ENCODE measurements at regions not wholly inside any gene's neighbourhood (a gene's known extent, or its start where the extent isn't known, plus 50 kb on each side); places are given as distances from the start of the nearest gene placed in this dataset.

GRCh38 chr6:167525774-167526173 lies 200.9 kb downstream of the TTLL2 start:
- H3K9me3 ChIP-seq (ENCODE audit: low read length), result no peaks in the 10 kb centered on the region
- no peak overlapping the region for H3K27ac ChIP-seq (ENCODE audit: extremely low read length, insufficient read depth, low read length)
- TF ChIP-seq MTA1 (CRISPR knock-in tag; IDR thresholded peaks at IDR 0.05; ENCODE audit: borderline replicate concordance), result no peak
- TF ChIP-seq MAFK (conservative IDR thresholded peaks at IDR 0.05 in 1 of 2, IDR thresholded peaks at IDR 0.05 in 1 of 2; ENCODE audit: low read length in 2 of 2), result peak; percentile 48 to 77; a peak in 2 of 4 replicates
- TF ChIP-seq MAFF (IDR thresholded peaks at IDR 0.05; ENCODE audit: low read depth, low read length), result peak; percentile 56
- no peak for ATAC-seq
- H3K79me2 ChIP-seq (ENCODE audit: insufficient read depth, low read length), result no peaks in the 10 kb centered on the region
- H3K9ac ChIP-seq (ENCODE audit: insufficient read depth, low read depth, low read length), result no peak overlapping the region
- H3K4me1 ChIP-seq (ENCODE audit: insufficient read depth, low read length), result peaks cover 19% of the 10 kb centered on the region
- no peaks in the 10 kb centered on the region for H3K36me3 ChIP-seq (replicated peaks in 1 of 2; ENCODE audit: control insufficient read depth in 1 of 2, insufficient read depth in 2 of 2, low read length in 2 of 2)
- H3K4me3 ChIP-seq (replicated peaks in 1 of 3; ENCODE audit: insufficient read depth in 1 of 3, low read depth in 2 of 3, low read length in 3 of 3), result no peak overlapping the region
- H2AFZ ChIP-seq (ENCODE audit: low read length), result no peak overlapping the region
- in situ Hi-C loops (cut with HindIII; ENCODE audit: extremely low pct_ligation_motif_present, low pct_unique_long_range_greater_than_20kb), result no loop called here
- no peaks in the 10 kb centered on the region for H4K20me1 ChIP-seq (ENCODE audit: insufficient read depth, low read length)
- peaks cover 2 to 48% of the 10 kb centered on the region in 2 experiments; a peak in 4 of 5 replicates for H3K27me3 ChIP-seq (ENCODE audit: control insufficient read depth in 1 of 2, insufficient read depth in 2 of 2, low read length in 2 of 2)
- ChIA-PET POLR2A (no interaction called here), CTCF (ENCODE audit: low intra/inter-chr PET ratio, low total read pairs) (no interaction called here)
- intact Hi-C loops (cut with micrococcal nuclease; ENCODE audit: unreplicated experiment), result no loop called here
- FAIRE-seq, result no peak
- H3K4me2 ChIP-seq (ENCODE audit: low read depth, low read length), result no peak overlapping the region
- no TSS peak for BruUV-seq (replicated peaks)
- WGBS (ENCODE audit: low lambda C conversion rate), result 80% methylated on average over 6 of the region's 6 CpGs
- no peak for DNase-seq (ENCODE audit: low spot score)

- in situ Hi-C loops (cut with HindIII; ENCODE audit: extremely low pct_ligation_motif_present, low pct_unique_long_range_greater_than_20kb) (no loop called here), intact Hi-C loops (cut with micrococcal nuclease; ENCODE audit: unreplicated experiment) (no loop called here)
- Histone ChIP-seq H3K9ac (ENCODE audit: insufficient read depth, low read depth, low read length) (no peak overlapping the region), H3K27me3 (ENCODE audit: control insufficient read depth in 1 of 2, insufficient read depth in 2 of 2, low read length in 2 of 2) (peaks cover 2 to 46% of the 10 kb centered on the region in 2 experiments; a peak in 4 of 5 replicates), H3K4me1 (ENCODE audit: insufficient read depth, low read length) (peaks cover 19% of the 10 kb centered on the region), H3K4me2 (ENCODE audit: low read depth, low read length) (no peak overlapping the region), H3K27ac (ENCODE audit: extremely low read length, insufficient read depth, low read length) (no peak overlapping the region), H2AFZ (ENCODE audit: low read length) (no peak overlapping the region), H3K79me2 (ENCODE audit: insufficient read depth, low read length) (no peaks in the 10 kb centered on the region), H3K4me3 (replicated peaks in 1 of 3; ENCODE audit: insufficient read depth in 1 of 3, low read depth in 2 of 3, low read length in 3 of 3) (no peak overlapping the region), H4K20me1 (ENCODE audit: insufficient read depth, low read length) (no peaks in the 10 kb centered on the region), H3K9me3 (ENCODE audit: low read length) (no peaks in the 10 kb centered on the region), H3K36me3 (replicated peaks in 1 of 2; ENCODE audit: control insufficient read depth in 1 of 2, insufficient read depth in 2 of 2, low read length in 2 of 2) (no peaks in the 10 kb centered on the region)
- ChIA-PET CTCF (ENCODE audit: low intra/inter-chr PET ratio, low total read pairs) (no interaction called here), POLR2A (no interaction called here)
- TF ChIP-seq MAFK (conservative IDR thresholded peaks at IDR 0.05 in 1 of 2, IDR thresholded peaks at IDR 0.05 in 1 of 2; ENCODE audit: low read length in 2 of 2) (peak; percentile 8 to 9; a peak in 2 of 4 replicates), TEAD3 (CRISPR knock-in tag; optimal IDR thresholded peaks at IDR 0.05; ENCODE audit: borderline replicate concordance) (no peak)
- DNase-seq (ENCODE audit: low spot score) (no peak), FAIRE-seq (no peak), ATAC-seq (no peak)
- no TSS peak for BruUV-seq (replicated peaks)
- 48% methylated on average over 23 of the region's 23 CpGs for WGBS (ENCODE audit: low lambda C conversion rate)
Measured at GRCh38 chr6:167526465-167527368, 201.8 kb downstream of the TTLL2 start.
